PC-3 (cell line): ENCODE measurements at regions not wholly inside any gene's neighbourhood (a gene's known extent, or its start where the extent isn't known, plus 50 kb on each side); places are given as distances from the start of the nearest gene placed in this dataset.

Experiments
- ATAC-seq: fragments of 200-7000 bp; cut with Tn5 transposase; 2 replicates; pipeline ENCODE4 v1.9.1; 2020; ENCODE audit warnings: mild to moderate bottlenecking, moderate library complexity
- BruUV-seq: library from RNA; stranded (reverse); fragments of 400-500 nt; replicated peaks from 2 replicates; lab custom pipeline; 2021; lab: Mats Ljungman, UMichigan
- CTCF ChIA-PET: fragments of 300-600 bp; sonication (Branson Sonifier 250); formaldehyde crosslinking; loops from one replicate; lab custom pipeline; 2022; ENCODE audit warnings: antibody characterized with exemption; lab: Charles Lee
- POLR2A ChIA-PET: fragments of 300-600 bp; sonication (Branson Sonifier 250); formaldehyde crosslinking; loops from one replicate; lab custom pipeline; 2022; ENCODE audit warnings: antibody characterized with exemption; ENCODE audit not compliant: unreplicated experiment; lab: Charles Lee
- DNase-seq: peaks from one replicate; pipeline ENCODE4 v3.0.0-alpha.2; 2015
- H2AFZ ChIP-seq: fragments of 300-600 bp; sonication (generic); 2 replicates; pipeline ENCODE4 v1.6.0; 2016; ENCODE audit warnings: antibody characterized with exemption, low read length
- H3F3A ChIP-seq: fragments of 300-600 bp; sonication (generic); one replicate; pipeline ENCODE4 v1.6.0; 2017; ENCODE audit warnings: antibody characterized with exemption, low read length, control low read depth, mild to moderate bottlenecking; ENCODE audit not compliant: unreplicated experiment
- H3K27ac ChIP-seq: fragments of 300-600 bp; sonication (generic); 2 replicates; pipeline ENCODE4 v1.5.1; 2016; ENCODE audit warnings: mild to moderate bottlenecking, low read length
- H3K27me3 ChIP-seq: fragments of 300-600 bp; sonication (generic); 2 replicates; pipeline ENCODE4 v1.6.1; 2016; ENCODE audit warnings: low read length, mixed read lengths
- H3K36me3 ChIP-seq: fragments of 300-600 bp; sonication (generic); 2 replicates; pipeline ENCODE4 v1.6.1; 2016; ENCODE audit warnings: low read depth, mixed run types, low read length, mixed read lengths
- H3K4me1 ChIP-seq: fragments of 300-600 bp; sonication (generic); 2 replicates; pipeline ENCODE4 v1.5.1; 2016; ENCODE audit warnings: low read length; ENCODE audit not compliant: insufficient read depth
- H3K4me2 ChIP-seq: fragments of 300-600 bp; sonication (generic); 2 replicates; pipeline ENCODE4 v1.6.0; 2016; ENCODE audit warnings: low read length
- H3K4me3 ChIP-seq: fragments of 300-600 bp; sonication (generic); 2 replicates; pipeline ENCODE4 v1.5.1; 2016; ENCODE audit warnings: mild to moderate bottlenecking, low read length, mixed read lengths
- H3K79me2 ChIP-seq: fragments of 300-600 bp; sonication (generic); 2 replicates; pipeline ENCODE4 v1.6.1; 2017; ENCODE audit warnings: low read length, mixed read lengths
- H3K9ac ChIP-seq: fragments of 300-600 bp; sonication (generic); 2 replicates; pipeline ENCODE4 v1.6.0; 2016; ENCODE audit warnings: mild to moderate bottlenecking, low read length
- H3K9me2 ChIP-seq: fragments of 300-600 bp; sonication (generic); replicated peaks from 2 replicates; pipeline ENCODE4 v1.6.1; 2016; ENCODE audit warnings: mixed run types, low read length, mixed read lengths
- H3K9me3 ChIP-seq: fragments of 300-600 bp; sonication (generic); 2 replicates; pipeline ENCODE4 v1.6.1; 2016; ENCODE audit warnings: low read length, mixed read lengths
- H4K20me1 ChIP-seq: fragments of 300-600 bp; sonication (generic); 2 replicates; pipeline ENCODE4 v1.6.1; 2016; ENCODE audit warnings: low read length, mixed read lengths
- CTCF ChIP-seq: fragments of 300-600 bp; sonication (generic); conservative IDR thresholded peaks from 2 replicates; pipeline ENCODE4 v1.5.1; 2017; ENCODE audit warnings: antibody characterized with exemption, low read depth, mild to moderate bottlenecking, low read length
- EZH2 ChIP-seq: fragments of 300-600 bp; sonication (generic); IDR thresholded peaks from one replicate; pipeline ENCODE4 v1.6.1; 2017; ENCODE audit warnings: antibody characterized with exemption, mild to moderate bottlenecking, low read length; ENCODE audit not compliant: unreplicated experiment
- EZH2phosphoT487 ChIP-seq: fragments of 300-600 bp; sonication (generic); IDR thresholded peaks from 2 replicates; pipeline ENCODE4 v1.6.1; 2018; ENCODE audit warnings: mild to moderate bottlenecking, antibody characterized with exemption, low read length, borderline replicate concordance
- intact Hi-C: fragments of 100-400 bp; cut with micrococcal nuclease; formaldehyde crosslinking; loops from 2 replicates; pipeline ENCODE4 v1.9.0; 2023

GRCh38 chr6:117817499-117817898 lies 89.6 kb upstream of the SLC35F1 start:
- Histone ChIP-seq H3K4me1 (no peaks in the 10 kb centered on the region), H3K9me2 (no peaks in the 10 kb centered on the region), H3K9me3 (no peaks in the 10 kb centered on the region), H4K20me1 (no peaks in the 10 kb centered on the region), H3K9ac (no peak overlapping the region), H2AFZ (no peak overlapping the region), H3K79me2 (no peaks in the 10 kb centered on the region), H3K4me3 (no peak overlapping the region), H3K27ac (no peak overlapping the region), H3K4me2 (no peak overlapping the region), H3K27me3 (no peaks in the 10 kb centered on the region), H3K36me3 (no peaks in the 10 kb centered on the region), H3F3A (no peaks in the 10 kb centered on the region)
- TF ChIP-seq CTCF (no peak), EZH2phosphoT487 (no peak), EZH2 (no peak)
- ATAC-seq, result no peak
- CTCF ChIA-PET, result no interaction called here
- BruUV-seq, result no TSS peak
- POLR2A ChIA-PET, result no interaction called here
- no peak for DNase-seq
- intact Hi-C loops, result no loop called here

- no TSS peak for BruUV-seq
- ChIA-PET CTCF (no interaction called here), POLR2A (no interaction called here)
- H3K79me2 ChIP-seq, result no peaks in the 10 kb centered on the region
- no peaks in the 10 kb centered on the region for H3K27me3 ChIP-seq
- ATAC-seq (no peak), DNase-seq (no peak)
- no peaks in the 10 kb centered on the region for H3K9me2 ChIP-seq
- intact Hi-C loops, result no loop called here
- H3F3A ChIP-seq, result no peaks in the 10 kb centered on the region
- no peak overlapping the region for H3K9ac ChIP-seq
- H3K36me3 ChIP-seq, result no peaks in the 10 kb centered on the region
- H3K27ac ChIP-seq, result no peak overlapping the region
- H3K4me1 ChIP-seq, result no peaks in the 10 kb centered on the region
- H4K20me1 ChIP-seq, result no peaks in the 10 kb centered on the region
- TF ChIP-seq EZH2phosphoT487, result no peak
- no peak for TF ChIP-seq EZH2
- no peak for TF ChIP-seq CTCF
- no peak overlapping the region for H3K4me3 ChIP-seq
- no peak overlapping the region for H3K4me2 ChIP-seq
- H2AFZ ChIP-seq, result no peak overlapping the region
- H3K9me3 ChIP-seq, result no peaks in the 10 kb centered on the region
Observed at GRCh38 chr6:117817992-117818391, 89.1 kb upstream of the SLC35F1 start.

GRCh38 chr6:117818449-117818848 lies 88.6 kb upstream of the SLC35F1 start:
- H3K27ac ChIP-seq, result no peak overlapping the region
- intact Hi-C loops, result no loop called here
- no TSS peak for BruUV-seq
- H3K27me3 ChIP-seq, result no peaks in the 10 kb centered on the region
- no peaks in the 10 kb centered on the region for H4K20me1 ChIP-seq
- H3K9me3 ChIP-seq, result no peaks in the 10 kb centered on the region
- H3K4me1 ChIP-seq, result no peaks in the 10 kb centered on the region
- no peak overlapping the region for H3K9ac ChIP-seq
- DNase-seq, result no peak
- H3F3A ChIP-seq, result no peaks in the 10 kb centered on the region
- no peaks in the 10 kb centered on the region for H3K36me3 ChIP-seq
- TF ChIP-seq EZH2phosphoT487 (no peak), CTCF (no peak), EZH2 (no peak)
- H3K4me2 ChIP-seq, result no peak overlapping the region
- no peak overlapping the region for H2AFZ ChIP-seq
- ChIA-PET CTCF (no interaction called here), POLR2A (no interaction called here)
- H3K9me2 ChIP-seq, result no peaks in the 10 kb centered on the region
- H3K4me3 ChIP-seq, result no peak overlapping the region
- no peak for ATAC-seq
- no peaks in the 10 kb centered on the region for H3K79me2 ChIP-seq
